WTC11 (cell line): ENCODE measurements at regions not wholly inside any gene's neighbourhood (a gene's known extent, or its start where the extent isn't known, plus 50 kb on each side); places are given as distances from the start of the nearest gene placed in this dataset.
A peak's percentile ranks its signal among the peaks of the same experiment; 100 is the strongest.

ENCODE experiments used
- ATAC-seq: fragments of 200-7000 bp; cut with Tn5 transposase; 2 replicates; pipeline ENCODE4 v1.10.0; 2021; ENCODE audit warnings: mild to moderate bottlenecking, moderate library complexity
- CTCF ChIA-PET: fragments of 300-600 bp; sonication (Branson Sonifier 250); formaldehyde crosslinking; loops from one replicate; lab custom pipeline; 2021; ENCODE audit warnings: antibody characterized with exemption; lab: Charles Lee
- POLR2A ChIA-PET: fragments of 350-600 bp; sonication (Branson Sonifier 250); formaldehyde crosslinking; loops from one replicate; lab custom pipeline; 2021; ENCODE audit warnings: antibody characterized with exemption; lab: Charles Lee
- DNase-seq: peaks from one replicate; pipeline ENCODE4 v3.0.0; 2021; ENCODE audit warnings: low spot score
- H3K27ac Mint-ChIP-seq: 2 replicates; pipeline ENCODE4 v1.8.0; 2021; ENCODE audit warnings: mixed read lengths
- H3K27me3 Mint-ChIP-seq: 2 replicates; pipeline ENCODE4 v1.8.0; 2021; ENCODE audit warnings: low read depth, mild to moderate bottlenecking, moderate library complexity, mixed read lengths
- H3K36me3 Mint-ChIP-seq: 2 replicates; pipeline ENCODE4 v1.8.0; 2021; ENCODE audit warnings: mixed read lengths
- H3K4me1 Mint-ChIP-seq: 2 replicates; pipeline ENCODE4 v1.8.0; 2022; ENCODE audit warnings: mixed read lengths
- H3K4me3 Mint-ChIP-seq: 2 replicates; pipeline ENCODE4 v1.8.0; 2021; ENCODE audit warnings: mild to moderate bottlenecking, moderate library complexity, mixed read lengths
- H3K9me3 Mint-ChIP-seq: 2 replicates; pipeline ENCODE4 v1.8.0; 2021; ENCODE audit warnings: mixed read lengths
- ATF1 ChIP-seq: sonication (generic); formaldehyde crosslinking; IDR thresholded peaks from 2 replicates; pipeline ENCODE4 v1.8.1; 2023; ENCODE audit warnings: mild to moderate bottlenecking, moderate library complexity, missing genetic modification reagents
- CREB1 ChIP-seq: sonication (generic); formaldehyde crosslinking; IDR thresholded peaks from 2 replicates; pipeline ENCODE4 v1.8.0; 2023; ENCODE audit warnings: mild to moderate bottlenecking, missing genetic modification reagents
- CTCF ChIP-seq: fragments of 200-600 bp; IDR thresholded peaks from 2 replicates; pipeline ENCODE4 v1.8.0; 2022; ENCODE audit warnings: antibody characterized with exemption
- E2F1 ChIP-seq: sonication (generic); formaldehyde crosslinking; IDR thresholded peaks from 2 replicates; pipeline ENCODE4 v1.8.0; 2022; ENCODE audit warnings: mild to moderate bottlenecking, missing genetic modification reagents
- EMX1 ChIP-seq: fragments of 250-450 bp; sonication (Bioruptor Pico); IDR thresholded peaks from 2 replicates; pipeline ENCODE4 v1.8.0; 2021; ENCODE audit warnings: mild to moderate bottlenecking
- ETV6 ChIP-seq: sonication (generic); formaldehyde crosslinking; IDR thresholded peaks from 2 replicates; pipeline ENCODE4 v1.8.1; 2022; ENCODE audit warnings: mild to moderate bottlenecking, missing genetic modification reagents
- FOXK1 ChIP-seq: sonication (generic); formaldehyde crosslinking; IDR thresholded peaks from 2 replicates; pipeline ENCODE4 v1.8.0; 2022; ENCODE audit warnings: mild to moderate bottlenecking, moderate library complexity, missing genetic modification reagents
- FOXP1 ChIP-seq: sonication (generic); formaldehyde crosslinking; IDR thresholded peaks from 2 replicates; pipeline ENCODE4 v1.8.0; 2022; ENCODE audit warnings: missing genetic modification reagents, mild to moderate bottlenecking, moderate library complexity, borderline replicate concordance
- IRF2 ChIP-seq: sonication (generic); formaldehyde crosslinking; IDR thresholded peaks from 2 replicates; pipeline ENCODE4 v1.8.0; 2022; ENCODE audit warnings: low read depth, missing genetic modification reagents, borderline replicate concordance
- JUN ChIP-seq: sonication (generic); formaldehyde crosslinking; IDR thresholded peaks from 2 replicates; pipeline ENCODE4 v1.8.0; 2023; ENCODE audit warnings: mild to moderate bottlenecking, missing genetic modification reagents
- NFATC4 ChIP-seq: fragments of 250-450 bp; sonication (Bioruptor Pico); IDR thresholded peaks from 2 replicates; pipeline ENCODE4 v1.9.0; 2021; ENCODE audit warnings: mild to moderate bottlenecking
- PRRX2 ChIP-seq: fragments of 250-450 bp; sonication (Bioruptor Pico); IDR thresholded peaks from 2 replicates; pipeline ENCODE4 v1.8.0; 2021; ENCODE audit warnings: mild to moderate bottlenecking
- SMAD4 ChIP-seq: sonication (generic); formaldehyde crosslinking; IDR thresholded peaks from 2 replicates; pipeline ENCODE4 v1.8.0; 2022; ENCODE audit warnings: mild to moderate bottlenecking, missing genetic modification reagents
- TCF7 ChIP-seq: sonication (generic); formaldehyde crosslinking; IDR thresholded peaks from 2 replicates; pipeline ENCODE4 v1.8.0; 2022; ENCODE audit warnings: mild to moderate bottlenecking, low read depth, missing genetic modification reagents, moderate library complexity
- TEAD1 ChIP-seq: sonication (generic); formaldehyde crosslinking; IDR thresholded peaks from 2 replicates; pipeline ENCODE4 v1.8.0; 2022; ENCODE audit warnings: mild to moderate bottlenecking, missing genetic modification reagents
- ZMAT4 ChIP-seq: fragments of 250-450 bp; sonication (Bioruptor Pico); IDR thresholded peaks from 2 replicates; pipeline ENCODE4 v1.9.0; 2021; ENCODE audit warnings: mild to moderate bottlenecking
- ZNF416 ChIP-seq: fragments of 250-450 bp; sonication (Bioruptor Pico); IDR thresholded peaks from 2 replicates; pipeline ENCODE4 v1.9.0; 2021; ENCODE audit warnings: mild to moderate bottlenecking, inconsistent platforms
- ZNF425 ChIP-seq: fragments of 250-450 bp; sonication (Bioruptor Pico); conservative IDR thresholded peaks from 2 replicates; pipeline ENCODE4 v1.9.0; 2021; ENCODE audit warnings: mild to moderate bottlenecking
- TF ChIP-seq, protein P1 (sequence below): fragments of 250-450 bp; sonication (Bioruptor Pico); IDR thresholded peaks from 2 replicates; pipeline ENCODE4 v1.8.0; 2021; ENCODE audit warnings: mild to moderate bottlenecking
- TF ChIP-seq, protein P2 (sequence below): sonication (generic); formaldehyde crosslinking; IDR thresholded peaks from 2 replicates; pipeline ENCODE4 v1.8.0; 2023; ENCODE audit warnings: mild to moderate bottlenecking, missing genetic modification reagents
- TF ChIP-seq, protein P3 (sequence below): sonication (generic); formaldehyde crosslinking; IDR thresholded peaks from 2 replicates; pipeline ENCODE4 v1.8.1; 2023; ENCODE audit warnings: mild to moderate bottlenecking, missing genetic modification reagents

DNA sequence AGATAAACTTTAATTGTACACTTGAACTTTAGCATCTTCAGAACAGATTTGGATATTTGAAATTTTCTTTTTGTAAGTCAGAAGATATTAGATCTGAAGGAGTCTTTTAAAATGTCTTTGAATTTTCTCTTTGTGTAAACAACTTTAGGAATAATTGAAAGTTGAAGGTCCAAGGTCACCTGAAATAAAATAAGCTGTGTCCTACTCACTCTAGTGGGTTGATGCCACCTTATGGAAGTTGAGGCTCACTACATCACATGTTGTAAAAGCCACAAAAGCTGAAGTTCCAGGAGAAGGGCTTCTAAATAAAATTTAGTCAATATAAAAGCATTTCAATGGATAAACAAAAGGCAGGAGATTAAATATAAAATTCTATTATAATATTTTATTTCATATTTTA, 122.0 kb upstream of the ATXN7L3B start:
- H3K27ac Mint-ChIP-seq, result no peak overlapping the region
- H3K4me3 Mint-ChIP-seq, result no peak overlapping the region
- TF ChIP-seq ZNF425 (no peak), CTCF (peak; percentile 29)
- H3K9me3 Mint-ChIP-seq, result no peaks in the 10 kb centered on the region
- ATAC-seq (peak; percentile 75), DNase-seq (no peak)
- no peaks in the 10 kb centered on the region for H3K36me3 Mint-ChIP-seq
- CTCF ChIA-PET, result interaction anchor here (0.6 to 3.0 kb wide), 12 partner anchors 10 to 1829 kb away, joined by 3 to 15 read pairs (median 4); no protein-coding TSS in a partner anchor
- H3K27me3 Mint-ChIP-seq, result no peaks in the 10 kb centered on the region
- no peaks in the 10 kb centered on the region for H3K4me1 Mint-ChIP-seq
- POLR2A ChIA-PET, result no interaction called here

GRCh38 chr12:74418573-74418972, 119.1 kb upstream of the ATXN7L3B start:
- ATAC-seq (no peak), DNase-seq (no peak)
- Mint-ChIP-seq H3K36me3 (no peaks in the 10 kb centered on the region), H3K4me1 (no peaks in the 10 kb centered on the region), H3K27me3 (no peaks in the 10 kb centered on the region), H3K9me3 (no peaks in the 10 kb centered on the region), H3K27ac (no peak overlapping the region), H3K4me3 (no peak overlapping the region)
- no peak for TF ChIP-seq EMX1 (CRISPR knock-in tag)
- TF ChIP-seq SMAD4, result no peak
- TF ChIP-seq TEAD1 (CRISPR knock-in tag), result no peak
- TF ChIP-seq PRRX2 (CRISPR knock-in tag), result no peak
- TF ChIP-seq, protein P1, sequence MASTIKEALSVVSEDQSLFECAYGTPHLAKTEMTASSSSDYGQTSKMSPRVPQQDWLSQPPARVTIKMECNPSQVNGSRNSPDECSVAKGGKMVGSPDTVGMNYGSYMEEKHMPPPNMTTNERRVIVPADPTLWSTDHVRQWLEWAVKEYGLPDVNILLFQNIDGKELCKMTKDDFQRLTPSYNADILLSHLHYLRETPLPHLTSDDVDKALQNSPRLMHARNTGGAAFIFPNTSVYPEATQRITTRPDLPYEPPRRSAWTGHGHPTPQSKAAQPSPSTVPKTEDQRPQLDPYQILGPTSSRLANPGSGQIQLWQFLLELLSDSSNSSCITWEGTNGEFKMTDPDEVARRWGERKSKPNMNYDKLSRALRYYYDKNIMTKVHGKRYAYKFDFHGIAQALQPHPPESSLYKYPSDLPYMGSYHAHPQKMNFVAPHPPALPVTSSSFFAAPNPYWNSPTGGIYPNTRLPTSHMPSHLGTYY, result no peak
- TF ChIP-seq, protein P2, sequence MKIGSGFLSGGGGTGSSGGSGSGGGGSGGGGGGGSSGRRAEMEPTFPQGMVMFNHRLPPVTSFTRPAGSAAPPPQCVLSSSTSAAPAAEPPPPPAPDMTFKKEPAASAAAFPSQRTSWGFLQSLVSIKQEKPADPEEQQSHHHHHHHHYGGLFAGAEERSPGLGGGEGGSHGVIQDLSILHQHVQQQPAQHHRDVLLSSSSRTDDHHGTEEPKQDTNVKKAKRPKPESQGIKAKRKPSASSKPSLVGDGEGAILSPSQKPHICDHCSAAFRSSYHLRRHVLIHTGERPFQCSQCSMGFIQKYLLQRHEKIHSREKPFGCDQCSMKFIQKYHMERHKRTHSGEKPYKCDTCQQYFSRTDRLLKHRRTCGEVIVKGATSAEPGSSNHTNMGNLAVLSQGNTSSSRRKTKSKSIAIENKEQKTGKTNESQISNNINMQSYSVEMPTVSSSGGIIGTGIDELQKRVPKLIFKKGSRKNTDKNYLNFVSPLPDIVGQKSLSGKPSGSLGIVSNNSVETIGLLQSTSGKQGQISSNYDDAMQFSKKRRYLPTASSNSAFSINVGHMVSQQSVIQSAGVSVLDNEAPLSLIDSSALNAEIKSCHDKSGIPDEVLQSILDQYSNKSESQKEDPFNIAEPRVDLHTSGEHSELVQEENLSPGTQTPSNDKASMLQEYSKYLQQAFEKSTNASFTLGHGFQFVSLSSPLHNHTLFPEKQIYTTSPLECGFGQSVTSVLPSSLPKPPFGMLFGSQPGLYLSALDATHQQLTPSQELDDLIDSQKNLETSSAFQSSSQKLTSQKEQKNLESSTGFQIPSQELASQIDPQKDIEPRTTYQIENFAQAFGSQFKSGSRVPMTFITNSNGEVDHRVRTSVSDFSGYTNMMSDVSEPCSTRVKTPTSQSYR (CRISPR knock-in tag), result no peak
- no peak for TF ChIP-seq ZMAT4 (CRISPR knock-in tag)
- no peak for TF ChIP-seq E2F1 (CRISPR knock-in tag)
- TF ChIP-seq CREB1 (CRISPR knock-in tag), result no peak
- no peak for TF ChIP-seq IRF2 (CRISPR knock-in tag)
- no peak for TF ChIP-seq ATF1 (CRISPR knock-in tag)
- TF ChIP-seq JUN, result no peak
- TF ChIP-seq NFATC4 (CRISPR knock-in tag), result no peak
- TF ChIP-seq TCF7 (CRISPR knock-in tag), result no peak
- no peak for TF ChIP-seq ZNF416
- TF ChIP-seq ETV6 (CRISPR knock-in tag), result no peak
- TF ChIP-seq FOXP1 (CRISPR knock-in tag), result no peak
- no peak for TF ChIP-seq FOXK1 (CRISPR knock-in tag)
- TF ChIP-seq, protein P3, sequence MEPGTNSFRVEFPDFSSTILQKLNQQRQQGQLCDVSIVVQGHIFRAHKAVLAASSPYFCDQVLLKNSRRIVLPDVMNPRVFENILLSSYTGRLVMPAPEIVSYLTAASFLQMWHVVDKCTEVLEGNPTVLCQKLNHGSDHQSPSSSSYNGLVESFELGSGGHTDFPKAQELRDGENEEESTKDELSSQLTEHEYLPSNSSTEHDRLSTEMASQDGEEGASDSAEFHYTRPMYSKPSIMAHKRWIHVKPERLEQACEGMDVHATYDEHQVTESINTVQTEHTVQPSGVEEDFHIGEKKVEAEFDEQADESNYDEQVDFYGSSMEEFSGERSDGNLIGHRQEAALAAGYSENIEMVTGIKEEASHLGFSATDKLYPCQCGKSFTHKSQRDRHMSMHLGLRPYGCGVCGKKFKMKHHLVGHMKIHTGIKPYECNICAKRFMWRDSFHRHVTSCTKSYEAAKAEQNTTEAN (CRISPR knock-in tag), result no peak
- POLR2A ChIA-PET, result interaction anchor here (0.5 kb wide), 1 partner anchor 788 kb away, joined by 4 read pairs; no protein-coding TSS in a partner anchor
- CTCF ChIA-PET, result no interaction called here
